HG03097 (cell line): ENCODE measurements at regions not wholly inside any gene's neighbourhood (a gene's known extent, or its start where the extent isn't known, plus 50 kb on each side); places are given as distances from the start of the nearest gene placed in this dataset.
"Not testable (repeated sequence)": the region's sequence is repeated elsewhere in the genome, so short reads cannot be mapped to it uniquely, and the experiment has no call there.

Source experiments
- ATAC-seq: cut with Tn5 transposase; IDR thresholded peaks from one replicate; pipeline ENCODE4 v1.9.1; 2021; ENCODE audit not compliant: unreplicated experiment, low FRiP score

DNA sequence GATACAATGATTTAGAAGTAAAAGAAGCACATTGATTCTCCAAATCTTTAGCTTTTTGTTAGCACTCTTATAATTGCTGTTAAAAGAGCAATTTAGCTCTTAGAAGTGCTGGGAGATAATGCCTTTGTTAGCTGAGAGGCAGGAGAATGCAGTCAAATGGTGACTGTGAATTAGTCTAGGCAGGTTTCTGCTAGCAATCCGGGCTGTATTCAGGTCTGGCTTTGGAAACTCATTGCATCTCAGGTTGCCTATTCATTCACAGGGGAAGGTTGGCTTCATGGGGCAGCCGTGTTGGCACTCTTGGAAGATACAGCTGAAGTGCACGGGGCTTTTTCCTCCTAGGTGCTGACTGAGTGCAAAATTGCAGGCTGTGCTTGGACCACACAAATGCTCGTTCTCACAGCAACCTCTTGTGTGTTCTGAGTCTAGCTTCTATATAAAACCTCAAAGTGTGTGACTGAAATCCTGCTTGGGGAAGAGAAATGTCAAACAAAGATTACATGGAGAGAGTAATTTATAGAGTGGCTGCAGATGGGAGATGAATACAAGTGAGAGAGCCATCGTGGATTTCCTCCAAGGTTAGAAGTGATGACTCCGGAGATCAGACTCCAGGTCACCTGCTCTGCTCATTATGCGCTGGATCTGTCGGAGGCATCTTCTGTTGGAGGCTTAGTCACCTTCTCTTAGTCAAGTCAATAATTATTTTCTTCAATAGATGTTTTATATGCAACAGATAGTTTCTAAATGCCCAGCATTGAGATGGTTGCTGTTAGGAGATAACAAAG, 167.8 kb downstream of the PMAIP1 start:
- no peak for ATAC-seq

DNA sequence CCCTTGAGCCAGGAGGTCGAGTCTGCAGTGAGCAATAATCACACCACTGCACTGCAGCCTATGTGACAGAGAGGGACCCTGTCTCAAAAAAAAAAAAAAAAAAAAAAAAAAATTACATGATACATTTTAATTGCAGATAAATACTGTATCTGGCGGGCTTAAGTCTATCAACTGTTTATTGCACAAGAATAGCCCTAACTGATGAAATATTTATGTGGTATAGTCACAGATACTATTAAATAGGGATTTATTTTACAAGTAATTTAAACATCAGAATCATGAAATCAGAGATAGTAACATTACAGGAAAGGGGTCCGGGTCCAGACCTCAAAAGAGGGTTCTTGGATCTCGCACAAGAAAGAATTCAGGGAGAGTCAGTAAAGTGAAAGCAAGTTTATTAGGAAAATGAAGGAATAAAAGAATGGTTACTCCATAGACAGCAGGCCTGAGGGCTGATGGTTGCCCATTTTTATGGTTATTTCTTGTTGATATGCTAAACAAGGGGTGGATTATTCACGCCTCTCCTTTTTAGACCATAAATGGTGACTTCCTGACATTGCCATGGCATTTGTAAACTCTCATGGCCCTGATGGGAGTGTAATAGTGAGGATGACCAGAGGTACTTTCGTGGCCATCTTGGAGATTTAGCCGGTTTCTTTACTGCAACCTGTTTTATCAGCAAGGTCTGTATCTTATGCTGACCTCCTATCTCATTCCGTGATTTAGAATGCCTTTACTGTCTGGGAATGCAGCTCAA, 166.6 kb downstream of the PMAIP1 start:
- no peak for ATAC-seq

DNA sequence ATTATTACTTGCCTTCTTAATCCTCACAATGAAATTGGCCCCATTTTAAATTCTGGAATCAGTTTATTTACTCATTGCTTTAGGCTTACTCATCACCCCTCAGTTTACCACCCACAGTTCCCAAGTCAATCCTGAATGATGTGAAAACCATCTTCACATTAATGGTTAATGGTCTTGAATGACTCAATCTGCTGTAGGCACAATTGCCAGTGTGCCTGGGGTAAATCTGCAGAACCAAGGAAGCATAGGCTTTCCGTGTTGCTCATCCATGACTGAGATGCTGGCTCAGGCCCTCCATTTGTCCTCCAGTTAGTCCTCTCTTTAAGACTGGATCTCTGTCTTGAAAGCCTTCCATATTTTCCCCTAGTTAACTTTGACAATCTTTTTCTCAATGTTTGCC, 164.5 kb downstream of the PMAIP1 start:
- no peak for ATAC-seq

DNA sequence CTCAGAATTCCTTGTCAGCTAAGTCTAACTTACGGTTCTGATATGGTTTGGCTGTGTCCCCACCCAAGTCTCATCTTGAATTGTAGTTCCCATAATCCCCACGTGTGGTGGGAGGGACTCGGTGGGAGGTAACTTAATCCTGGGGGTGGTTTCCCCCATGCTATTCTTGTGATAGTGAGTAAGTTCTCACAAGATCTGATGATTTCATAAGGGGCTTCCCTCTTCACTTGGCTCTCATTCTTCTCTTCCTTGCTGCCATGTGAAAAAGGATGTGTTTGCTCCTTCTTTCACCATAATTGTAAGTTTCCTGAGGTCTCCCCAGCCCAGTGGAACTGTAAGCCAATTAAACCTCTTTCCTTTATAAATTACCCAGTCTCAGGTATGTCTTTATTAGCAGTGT, 163.0 kb downstream of the PMAIP1 start:
- ATAC-seq, result not testable (repeated sequence)

DNA sequence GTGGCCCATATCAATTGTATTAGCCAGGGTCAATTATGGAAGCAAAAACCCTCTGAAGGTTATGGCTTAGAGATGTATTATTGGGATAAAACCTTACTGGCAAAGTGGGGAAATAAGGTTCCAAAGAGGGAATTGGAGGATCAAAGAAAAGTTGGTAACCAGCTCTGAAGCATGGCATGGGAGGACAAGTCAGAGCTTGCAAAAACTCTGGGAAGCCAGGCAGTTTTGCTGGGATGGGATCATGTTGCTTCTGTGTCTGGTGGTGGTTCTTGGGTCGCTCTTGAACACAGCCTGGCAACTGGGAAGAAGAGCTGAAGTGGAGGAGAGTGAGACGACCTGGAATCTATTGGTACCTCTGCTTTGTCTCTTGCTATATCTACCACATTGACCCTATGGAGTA, 162.6 kb downstream of the PMAIP1 start:
- ATAC-seq, result no peak

DNA sequence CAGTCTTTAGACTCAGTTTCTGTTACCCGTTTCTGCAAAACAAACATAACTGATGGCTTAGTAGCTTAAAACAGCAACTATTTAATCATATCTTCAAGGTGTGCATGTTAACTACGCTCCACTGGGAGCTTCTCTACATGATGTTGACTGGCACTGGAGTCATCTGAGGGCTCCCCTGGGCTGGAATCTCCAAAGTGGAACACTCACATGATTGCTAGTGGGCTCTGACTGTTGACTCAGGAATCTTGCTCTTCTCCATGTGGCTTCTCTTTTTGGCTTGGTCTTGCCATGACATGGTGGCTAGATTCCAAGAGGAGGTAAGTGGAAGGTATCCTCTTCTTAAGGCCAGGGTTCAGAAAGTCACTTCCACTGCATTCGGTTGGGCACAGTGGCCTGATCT, 160.8 kb downstream of the PMAIP1 start:
- no peak for ATAC-seq

DNA sequence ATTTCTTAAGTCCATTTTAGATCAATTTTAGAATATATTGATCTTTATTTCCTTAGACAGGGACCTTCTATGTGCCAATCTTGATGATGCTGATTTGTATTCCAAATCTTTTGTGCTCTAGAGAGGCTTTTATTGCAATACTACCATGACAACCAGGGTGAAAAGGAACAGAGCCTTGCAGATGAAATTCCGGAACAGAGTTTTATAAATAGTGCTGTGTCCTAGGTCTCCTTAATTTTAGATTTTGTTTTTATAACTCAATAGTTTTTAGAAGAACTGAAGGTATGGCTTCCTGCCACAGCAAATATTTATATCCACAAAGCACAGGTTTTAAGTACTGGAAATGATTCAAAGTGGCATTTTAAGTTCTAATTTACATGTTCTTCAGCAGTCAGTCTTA, 160.2 kb downstream of the PMAIP1 start:
- ATAC-seq, result no peak

DNA sequence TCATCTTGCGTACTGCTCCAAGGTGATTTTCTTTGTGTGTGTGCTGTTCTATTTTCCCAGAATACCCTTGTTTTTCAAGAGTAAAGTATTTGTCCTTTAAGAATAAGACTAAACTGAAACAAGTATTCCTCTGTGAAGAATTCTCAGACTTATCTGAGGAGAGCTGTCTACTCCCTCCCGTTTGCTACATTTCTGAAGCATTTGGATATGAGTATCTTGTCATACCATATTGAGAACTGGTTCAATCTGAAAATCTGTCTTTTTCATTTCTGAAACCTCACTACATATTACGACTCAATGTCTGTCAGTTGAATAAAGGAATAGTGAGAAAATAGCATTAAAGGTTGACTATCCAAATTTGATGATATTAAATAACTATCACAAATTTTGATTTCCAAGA, 159.4 kb downstream of the PMAIP1 start:
- ATAC-seq, result no peak

DNA sequence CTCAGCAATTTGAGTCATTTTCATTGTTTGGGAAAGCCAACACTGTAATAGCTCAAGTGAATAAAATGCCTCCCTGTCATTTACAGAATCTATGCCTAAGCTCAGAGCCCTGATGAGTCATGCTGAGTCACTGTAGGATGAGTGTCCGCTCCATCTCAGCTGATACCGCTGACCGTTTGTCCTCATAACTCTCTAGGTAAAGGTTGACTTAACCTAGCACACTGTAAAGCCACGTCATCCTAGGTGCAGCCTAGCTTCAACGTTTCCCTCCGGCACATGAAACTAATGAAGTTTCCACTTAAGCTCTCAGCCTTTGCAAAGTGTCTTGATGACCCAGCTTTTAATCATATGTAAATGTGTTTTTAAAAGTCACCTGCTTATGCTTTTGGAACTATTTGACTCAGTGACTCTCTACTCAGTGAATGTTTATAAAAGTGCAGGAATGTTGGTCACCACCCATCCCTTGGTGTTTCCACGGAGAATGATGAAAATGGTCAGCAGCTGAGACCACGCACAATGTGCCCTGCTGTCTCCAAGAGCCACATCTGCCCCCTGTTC, 154.0 kb downstream of the PMAIP1 start:
- no peak for ATAC-seq

DNA sequence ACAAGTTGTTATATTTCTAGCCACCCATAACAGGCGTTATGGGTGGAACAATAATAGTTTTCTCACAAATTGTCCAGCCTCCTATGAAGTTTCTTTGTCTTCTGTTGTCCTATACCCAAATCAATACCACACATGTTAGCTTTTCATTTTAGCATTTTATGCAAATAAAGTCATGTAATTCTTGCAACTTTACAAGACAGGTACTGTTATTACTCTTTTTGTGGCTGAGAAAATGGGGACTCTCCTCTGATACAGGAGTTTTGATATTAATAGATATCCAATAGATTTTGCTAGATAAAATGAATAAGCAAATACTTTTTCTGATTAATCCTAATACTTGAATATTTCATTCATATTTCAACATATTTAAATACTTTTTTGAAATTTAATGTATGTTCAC, 151.0 kb downstream of the PMAIP1 start:
- no peak for ATAC-seq

DNA sequence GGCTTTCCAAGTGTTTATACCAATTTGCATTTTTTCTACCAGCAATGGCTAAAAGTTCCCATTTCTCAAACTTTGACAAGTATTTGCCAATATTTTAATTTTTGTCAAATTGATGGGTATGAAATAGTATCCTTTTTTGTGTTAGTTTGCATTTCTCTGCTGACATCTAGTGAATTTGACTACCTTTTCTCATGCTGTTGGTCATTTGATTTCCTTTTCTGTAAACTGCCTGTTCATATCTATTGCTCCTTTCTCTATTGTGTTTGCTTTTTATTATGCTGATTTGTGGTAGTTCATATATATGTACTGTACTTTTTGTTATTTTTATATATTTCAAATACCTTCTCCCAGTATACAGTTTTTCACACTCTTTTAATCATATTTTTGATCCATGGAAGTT, 149.4 kb downstream of the PMAIP1 start:
- no peak for ATAC-seq

DNA sequence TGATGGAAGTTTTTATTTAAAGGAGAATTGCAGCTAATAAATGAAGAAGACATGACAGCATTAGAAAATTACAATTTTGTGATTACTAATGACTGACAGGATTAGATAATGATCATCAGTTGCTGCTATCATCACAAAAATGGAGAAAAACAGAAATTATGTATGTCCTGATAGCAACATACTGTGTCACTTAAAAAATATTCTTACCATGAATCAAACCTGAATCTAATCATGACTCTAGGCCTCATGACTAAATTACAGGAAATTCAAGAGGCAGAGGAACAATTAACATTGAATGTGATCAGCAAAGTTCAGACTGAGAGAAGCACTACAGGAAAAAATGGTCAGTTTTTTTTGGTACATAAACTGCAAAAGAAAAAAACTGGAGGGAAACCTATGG, 147.8 kb downstream of the PMAIP1 start:
- no peak for ATAC-seq

DNA sequence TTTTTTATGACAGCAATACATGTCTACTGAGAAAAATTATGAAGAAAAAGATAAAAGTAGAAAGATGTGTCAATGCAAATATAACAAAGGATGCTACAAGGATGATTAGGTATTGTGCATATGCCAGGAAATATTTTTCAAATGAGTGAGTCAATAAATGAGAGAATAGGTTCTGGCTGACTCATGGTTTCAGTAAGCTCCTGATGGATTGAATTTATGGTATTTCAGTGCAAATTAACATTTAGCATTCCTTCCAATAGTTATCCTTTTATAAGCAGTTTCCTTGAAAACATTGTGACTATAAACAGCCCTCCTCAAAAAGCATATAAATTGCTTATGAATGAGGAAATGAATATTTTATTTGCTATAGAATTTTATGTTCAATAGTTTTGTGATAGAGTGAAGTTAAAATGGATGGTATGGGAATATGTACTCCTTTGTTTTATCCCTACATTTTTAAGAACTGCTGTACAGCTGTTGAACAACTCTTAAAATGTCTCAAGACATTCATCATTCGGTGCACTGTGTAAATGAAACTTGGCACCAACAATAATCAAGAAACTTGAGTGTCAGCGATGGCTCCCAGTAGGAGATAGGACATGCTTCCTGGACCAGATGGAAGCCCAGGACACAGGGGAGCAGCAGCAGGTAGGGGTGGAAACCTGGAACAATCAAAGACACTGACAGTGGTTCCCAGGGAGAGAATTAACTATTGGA, 144.7 kb downstream of the PMAIP1 start:
- ATAC-seq, result no peak

DNA sequence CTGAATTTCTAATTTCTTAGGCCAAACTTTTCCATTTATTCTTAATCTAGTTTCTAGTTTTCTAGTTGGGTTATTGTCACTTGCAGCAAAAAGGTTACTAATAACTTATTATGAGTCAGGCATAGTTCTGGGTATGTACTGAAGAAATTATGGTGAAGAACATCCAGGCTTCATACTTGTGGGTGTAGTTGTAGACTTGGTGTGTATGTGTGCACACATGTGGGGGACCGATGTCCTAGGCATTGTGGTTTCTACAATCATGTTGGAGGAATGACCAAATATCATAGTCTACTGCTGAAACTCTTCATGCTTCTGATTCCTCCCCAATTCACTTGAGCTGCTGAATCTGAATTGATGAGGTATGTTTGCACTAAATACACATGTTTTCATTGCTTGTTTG, 141.2 kb downstream of the PMAIP1 start:
- no peak for ATAC-seq

DNA sequence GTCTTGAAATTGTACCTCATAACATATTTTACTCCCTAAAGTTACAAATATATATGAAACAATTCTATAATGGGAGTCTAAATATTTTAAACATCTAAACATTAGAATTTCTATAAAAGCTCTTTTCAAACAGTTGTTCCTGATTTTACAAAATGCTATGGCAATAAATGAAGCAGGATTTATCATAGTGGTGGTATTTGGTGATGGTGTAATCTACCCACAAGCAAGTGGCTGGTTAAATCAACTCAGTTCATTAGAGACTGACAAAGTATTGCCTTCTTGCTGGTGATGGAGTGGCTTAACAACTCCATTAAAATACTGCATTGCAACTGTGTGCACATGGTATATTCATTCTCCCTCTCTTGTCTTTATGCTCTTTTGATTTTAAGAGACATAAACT, 138.9 kb downstream of the PMAIP1 start:
- ATAC-seq, result no peak

DNA sequence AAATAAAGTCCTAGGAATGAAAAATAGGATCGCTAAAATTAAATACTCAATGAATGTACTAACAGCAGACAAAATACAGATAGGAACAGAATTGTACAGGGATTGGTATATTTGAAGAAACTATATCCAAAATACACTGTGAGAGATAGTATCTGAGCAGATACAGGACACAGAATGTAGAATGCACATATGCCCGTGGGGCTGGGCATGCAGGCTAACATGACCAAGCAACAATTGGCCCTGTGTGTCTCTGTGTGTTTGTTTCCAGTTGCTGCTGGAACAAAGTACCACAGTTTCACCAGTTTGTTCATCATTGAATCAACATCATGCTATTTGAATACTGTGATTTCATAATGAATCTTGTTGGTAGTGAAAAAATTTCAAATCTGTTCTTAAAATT, 127.6 kb downstream of the PMAIP1 start:
- ATAC-seq, result no peak

DNA sequence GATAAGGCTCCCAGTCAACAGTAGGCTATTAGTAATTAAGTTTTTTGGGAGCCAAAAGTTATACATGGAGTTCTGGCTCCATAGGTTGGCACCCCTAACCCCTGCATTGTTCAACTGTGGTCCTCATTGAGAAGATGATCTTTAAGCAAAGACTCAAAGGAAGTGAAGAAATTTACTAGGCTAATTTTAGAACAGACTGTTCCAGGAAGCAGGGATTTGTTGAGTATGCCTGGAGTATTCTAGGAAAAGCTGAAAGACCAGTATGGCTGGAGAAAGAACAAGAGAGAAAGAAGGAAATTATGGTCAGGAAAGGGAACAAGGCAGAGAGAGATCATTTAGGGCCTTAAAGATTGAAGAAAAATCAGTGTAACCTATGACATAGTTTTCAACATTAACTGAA, 125.1 kb downstream of the PMAIP1 start:
- ATAC-seq, result no peak

DNA sequence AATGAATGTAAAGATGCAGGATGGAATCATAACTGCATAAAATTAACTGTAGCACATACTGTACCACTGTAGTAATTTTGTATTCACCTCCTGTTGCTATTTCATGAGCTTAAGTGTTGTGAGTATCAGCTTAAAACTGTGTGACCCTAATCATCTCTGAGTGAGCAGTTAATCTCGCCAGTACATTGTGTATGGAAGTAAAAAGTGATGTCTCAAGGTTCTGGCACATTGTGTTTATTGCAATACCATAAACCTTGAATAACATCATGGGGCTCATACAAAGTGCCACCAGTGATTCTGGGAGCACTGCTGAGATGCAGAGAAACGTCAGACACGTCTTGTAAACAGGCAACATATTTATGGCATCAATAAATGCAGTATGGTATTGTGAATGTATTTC, 124.5 kb downstream of the PMAIP1 start:
- ATAC-seq, result no peak

DNA sequence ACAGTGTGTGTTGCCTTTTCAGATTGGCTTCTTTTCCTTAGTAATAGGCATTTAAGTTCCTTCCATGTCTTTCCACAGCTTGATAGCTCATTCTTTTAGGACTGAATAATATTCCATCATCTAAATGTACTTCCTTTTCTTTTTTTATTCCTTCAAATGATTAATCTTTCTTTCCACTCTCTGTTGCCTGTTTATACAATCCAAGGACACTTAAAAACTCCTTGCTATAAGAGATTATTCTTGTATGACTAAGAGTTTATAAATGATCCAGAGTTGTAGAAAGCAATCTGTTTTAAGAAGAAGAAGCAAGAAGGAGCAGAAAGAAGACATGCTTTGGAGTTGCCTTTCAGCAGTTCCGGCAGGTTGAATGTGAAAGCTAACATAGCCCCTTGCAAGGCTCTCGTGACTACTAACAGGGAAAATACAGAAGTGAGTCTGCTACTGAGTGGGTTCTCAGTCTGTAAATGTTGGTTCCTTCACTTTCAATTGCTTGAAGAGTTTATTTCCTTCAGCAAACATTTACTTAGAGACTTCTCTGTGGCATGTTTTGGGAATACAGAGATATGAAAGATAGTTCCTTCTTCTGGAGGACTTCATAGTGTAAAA, 123.0 kb downstream of the PMAIP1 start:
- ATAC-seq, result no peak

DNA sequence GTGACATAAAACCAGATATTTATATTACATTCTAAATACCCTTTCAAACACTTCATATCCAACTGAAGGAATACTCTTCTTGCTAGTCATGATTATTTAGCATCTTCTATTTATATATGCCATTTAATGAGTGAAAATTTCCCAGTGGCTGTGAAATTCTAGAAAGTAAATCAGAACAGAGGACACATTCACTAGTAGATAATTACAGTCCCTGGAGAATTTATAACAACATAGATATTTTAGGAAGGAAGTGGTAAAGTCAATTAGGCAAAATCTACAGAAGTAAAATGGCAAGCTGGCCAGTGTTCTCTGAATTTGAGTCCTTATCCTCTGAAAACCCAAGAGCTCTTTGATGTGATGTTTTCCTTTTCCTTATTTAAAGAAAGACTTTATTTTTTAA, 121.8 kb downstream of the PMAIP1 start:
- ATAC-seq, result no peak
